DOHH2 (cell line): ENCODE measurements at regions not wholly inside any gene's neighbourhood (a gene's known extent, or its start where the extent isn't known, plus 50 kb on each side); places are given as distances from the start of the nearest gene placed in this dataset.

Experiments
- H3F3A ChIP-seq: fragments of 200-600 bp; sonication (generic), shearing (Covaris generic); 2 replicates; pipeline ENCODE4 v1.6.0; 2016; ENCODE audit warnings: antibody characterized with exemption, mild to moderate bottlenecking; ENCODE audit not compliant: control insufficient read depth, insufficient read depth
- H3K27ac ChIP-seq: fragments of 200-600 bp; sonication (generic); 2 replicates; pipeline ENCODE4 v1.5.1; 2014; ENCODE audit warnings: low read depth, mild to moderate bottlenecking, low read length, moderate library complexity
- H3K27me3 ChIP-seq: fragments of 200-600 bp; sonication (generic); 2 replicates; pipeline ENCODE4 v1.6.1; 2014; ENCODE audit warnings: mild to moderate bottlenecking, low read length, mixed read lengths; ENCODE audit not compliant: control insufficient read depth
- H3K36me3 ChIP-seq: fragments of 200-600 bp; sonication (generic); 2 replicates; pipeline ENCODE4 v1.6.1; 2014; ENCODE audit warnings: mild to moderate bottlenecking, low read length, moderate library complexity, mixed read lengths; ENCODE audit not compliant: control insufficient read depth
- H3K4me1 ChIP-seq: fragments of 200-600 bp; sonication (generic); 2 replicates; pipeline ENCODE4 v1.6.1; 2014; ENCODE audit warnings: mild to moderate bottlenecking, low read length, mixed read lengths; ENCODE audit not compliant: control insufficient read depth
- H3K4me2 ChIP-seq: fragments of 200-600 bp; sonication (generic); 2 replicates; pipeline ENCODE4 v1.6.0; 2014; ENCODE audit warnings: mild to moderate bottlenecking, low read length, moderate library complexity
- H3K4me3 ChIP-seq: fragments of 200-600 bp; sonication (generic); 2 replicates; pipeline ENCODE4 v1.5.1; 2014; ENCODE audit warnings: mild to moderate bottlenecking, low read length, mixed read lengths
- H3K79me2 ChIP-seq: fragments of 200-600 bp; sonication (generic); 2 replicates; pipeline ENCODE4 v1.6.1; 2014; ENCODE audit warnings: mild to moderate bottlenecking, low read length, mixed read lengths; ENCODE audit not compliant: control insufficient read depth
- H3K9me2 ChIP-seq: fragments of 200-600 bp; sonication (generic); replicated peaks from 2 replicates; pipeline ENCODE4 v1.6.1; 2014; ENCODE audit warnings: mild to moderate bottlenecking, low read length, mixed read lengths; ENCODE audit not compliant: control insufficient read depth
- H3K9me3 ChIP-seq: fragments of 200-600 bp; sonication (generic); 2 replicates; pipeline ENCODE4 v1.6.1; 2014; ENCODE audit warnings: antibody characterized with exemption, low read length, mixed read lengths; ENCODE audit not compliant: control insufficient read depth, insufficient read depth
- H4K20me1 ChIP-seq: fragments of 200-600 bp; sonication (generic); 2 replicates; pipeline ENCODE4 v1.6.0; 2014; ENCODE audit warnings: low read depth, mild to moderate bottlenecking, antibody characterized with exemption, low read length, moderate library complexity; ENCODE audit not compliant: control insufficient read depth, insufficient read depth
- CTCF ChIP-seq: fragments of 200-600 bp; sonication (generic); IDR thresholded peaks from one replicate; pipeline ENCODE4 v1.5.1; 2014; ENCODE audit warnings: antibody characterized with exemption, mild to moderate bottlenecking, low read depth, low read length; ENCODE audit not compliant: poor library complexity, severe bottlenecking
- EZH2phosphoT487 ChIP-seq: fragments of 200-600 bp; sonication (generic); IDR thresholded peaks from 2 replicates; pipeline ENCODE4 v1.6.1; 2017; ENCODE audit warnings: borderline replicate concordance, mild to moderate bottlenecking, antibody characterized with exemption, low read length, moderate library complexity, mixed read lengths

GRCh38 chr2:239587311-239587731 lies 186.5 kb upstream of the HDAC4 start:
- Histone ChIP-seq H3K4me2 (no peak overlapping the region), H3K79me2 (no peaks in the 10 kb centered on the region), H3F3A (no peaks in the 10 kb centered on the region), H3K4me3 (no peak overlapping the region), H4K20me1 (no peaks in the 10 kb centered on the region), H3K27me3 (no peaks in the 10 kb centered on the region), H3K36me3 (no peaks in the 10 kb centered on the region), H3K9me2 (no peaks in the 10 kb centered on the region), H3K9me3 (peaks cover 12% of the 10 kb centered on the region; the same call in 1 of the 2 replicates), H3K27ac (no peak overlapping the region), H3K4me1 (no peaks in the 10 kb centered on the region)
- no peak for TF ChIP-seq EZH2phosphoT487
- no peak for TF ChIP-seq CTCF

GRCh38 chr2:239586651-239587310 lies 186.0 kb upstream of the HDAC4 start:
- H3K9me3 ChIP-seq = peaks cover 7% of the 10 kb centered on the region; the same call in 1 of the 2 replicates
- no peaks in the 10 kb centered on the region for H3K36me3 ChIP-seq
- no peak overlapping the region for H3K4me3 ChIP-seq
- no peak overlapping the region for H3K4me2 ChIP-seq
- H3K9me2 ChIP-seq = no peaks in the 10 kb centered on the region
- H3K79me2 ChIP-seq = no peaks in the 10 kb centered on the region
- no peak overlapping the region for H3K27ac ChIP-seq
- no peaks in the 10 kb centered on the region for H3F3A ChIP-seq
- H4K20me1 ChIP-seq = no peaks in the 10 kb centered on the region
- no peaks in the 10 kb centered on the region for H3K4me1 ChIP-seq
- TF ChIP-seq CTCF (no peak), EZH2phosphoT487 (no peak)
- H3K27me3 ChIP-seq = no peaks in the 10 kb centered on the region

- H3K9me2 ChIP-seq = no peaks in the 10 kb centered on the region
- no peaks in the 10 kb centered on the region for H3F3A ChIP-seq
- H3K79me2 ChIP-seq = no peaks in the 10 kb centered on the region
- no peaks in the 10 kb centered on the region for H3K36me3 ChIP-seq
- H3K27me3 ChIP-seq = no peaks in the 10 kb centered on the region
- H3K27ac ChIP-seq = no peak overlapping the region
- no peak overlapping the region for H3K4me2 ChIP-seq
- H3K4me3 ChIP-seq = no peak overlapping the region
- TF ChIP-seq CTCF (no peak), EZH2phosphoT487 (no peak)
- H3K4me1 ChIP-seq = no peaks in the 10 kb centered on the region
- no peaks in the 10 kb centered on the region for H3K9me3 ChIP-seq
- no peaks in the 10 kb centered on the region for H4K20me1 ChIP-seq
These were observed 184.6 kb upstream of the HDAC4 start for GRCh38 chr2:239585422-239585821.
